Skeletal muscle tissue (tissue), 3 donors: ENCODE measurements at regions not wholly inside any gene's neighbourhood (a gene's known extent, or its start where the extent isn't known, plus 50 kb on each side); places are given as distances from the start of the nearest gene placed in this dataset.

Experiments used
- H3K27ac ChIP-seq: one replicate; pipeline ENCODE4 v1.7.0; 2013; ENCODE audit warnings: mild to moderate bottlenecking, low read depth, low read length, inconsistent platforms
- H3K27me3 ChIP-seq, 3 donors: one replicate each; pipeline ENCODE4 v1.7.0; 2013; ENCODE audit warnings: low read length in 3 of 3; ENCODE audit not compliant: control insufficient read depth in 3 of 3, insufficient read depth in 3 of 3
- H3K36me3 ChIP-seq, 3 donors: one replicate each; pipeline ENCODE4 v1.7.0; 2013; ENCODE audit warnings: low read length in 3 of 3; ENCODE audit not compliant: control insufficient read depth in 3 of 3, insufficient read depth in 3 of 3
- H3K4me1 ChIP-seq, 3 donors: one replicate each; pipeline ENCODE4 v1.7.0; 2013; ENCODE audit warnings: low read length in 3 of 3, mild to moderate bottlenecking in 3 of 3; ENCODE audit not compliant: control insufficient read depth in 3 of 3, insufficient read depth in 3 of 3
- H3K4me3 ChIP-seq, 3 donors: one replicate each; pipeline ENCODE4 v1.7.0; 2013; ENCODE audit warnings: low read length in 3 of 3
- H3K9ac ChIP-seq, 3 donors: one replicate each; pipeline ENCODE4 v1.7.0; 2013; ENCODE audit warnings: low read length in 3 of 3, mild to moderate bottlenecking in 3 of 3, moderate library complexity in 2 of 3, low read depth in 1 of 3
- H3K9me3 ChIP-seq, 3 donors: one replicate each; pipeline ENCODE4 v1.7.0; 2013; ENCODE audit warnings: low read length in 3 of 3; ENCODE audit not compliant: control insufficient read depth in 3 of 3
- donor health status: Osteomylitis.

DNA sequence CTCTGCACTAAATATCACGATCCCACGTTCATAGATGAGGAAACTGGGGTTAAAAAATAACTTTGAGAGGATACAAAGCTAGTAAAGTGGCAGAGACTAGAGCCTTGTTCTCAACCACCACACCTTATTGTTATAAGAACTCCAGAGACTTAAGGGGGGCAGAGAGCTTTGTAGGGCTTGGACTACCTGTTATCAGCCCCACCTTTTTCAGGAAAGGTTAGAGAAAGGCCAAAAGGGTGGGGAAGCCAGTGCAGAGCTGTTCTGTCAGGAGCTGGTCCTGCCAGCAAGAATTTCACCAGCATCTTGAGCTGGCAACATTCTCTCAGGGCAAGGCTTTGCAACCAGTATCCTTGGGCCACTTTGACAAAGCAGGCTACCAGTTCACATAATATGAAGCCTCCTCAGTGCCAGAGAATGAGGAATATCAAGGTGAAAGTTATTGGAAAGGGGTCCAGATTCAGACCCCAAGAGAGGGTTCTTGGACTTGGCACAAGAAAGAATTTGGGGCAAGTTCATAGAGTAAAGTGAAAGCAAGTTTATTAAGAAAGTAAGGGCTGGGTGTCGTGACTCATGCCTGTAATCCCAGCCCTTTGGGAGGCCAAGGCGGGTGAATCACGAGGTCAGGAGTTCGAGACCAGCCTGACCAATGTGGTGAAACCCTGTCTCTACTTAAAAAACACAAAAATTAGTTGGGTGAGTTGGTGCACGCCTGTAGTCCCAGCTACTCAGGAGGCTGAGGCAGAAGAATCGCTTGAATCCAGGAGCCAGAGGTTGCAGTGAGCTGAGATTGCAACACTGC is 66.2 kb upstream of the CLINT1 start:
- no peaks in the 10 kb centered on the region for H3K9me3 ChIP-seq
- no peak overlapping the region for H3K27ac ChIP-seq
- H3K27me3 ChIP-seq, result no peaks in the 10 kb centered on the region
- no peaks in the 10 kb centered on the region for H3K36me3 ChIP-seq
- H3K4me3 ChIP-seq, result no peak overlapping the region
- no peak overlapping the region for H3K9ac ChIP-seq
- H3K4me1 ChIP-seq, result peaks cover 5 to 11% (median 9%) of the 10 kb centered on the region in 3 donors

DNA sequence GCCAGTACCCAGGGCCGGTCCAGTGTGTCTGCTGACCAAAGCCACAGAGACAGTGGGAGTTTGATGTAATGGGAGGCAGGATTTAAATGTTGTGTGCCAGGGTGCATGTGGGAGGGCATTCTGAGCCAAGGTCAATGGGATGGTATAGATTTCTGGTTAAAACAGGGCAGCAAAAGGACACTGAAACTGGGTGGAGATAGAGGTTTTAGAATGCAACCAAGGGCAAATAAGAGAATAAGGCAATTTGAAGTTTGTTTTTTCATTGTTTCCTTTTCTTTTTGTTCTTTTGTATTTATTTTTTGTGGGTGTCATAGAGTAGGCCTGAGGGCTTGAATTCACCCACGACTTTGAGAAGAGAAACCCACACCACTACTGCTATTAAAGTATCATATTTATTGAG is 65.5 kb upstream of the CLINT1 start:
- no peaks in the 10 kb centered on the region for H3K36me3 ChIP-seq
- no peak overlapping the region for H3K9ac ChIP-seq
- H3K4me1 ChIP-seq, result peaks cover 5 to 11% (median 9%) of the 10 kb centered on the region in 3 donors
- no peak overlapping the region for H3K4me3 ChIP-seq
- H3K27ac ChIP-seq, result no peak overlapping the region
- no peaks in the 10 kb centered on the region for H3K9me3 ChIP-seq
- H3K27me3 ChIP-seq, result no peaks in the 10 kb centered on the region

DNA sequence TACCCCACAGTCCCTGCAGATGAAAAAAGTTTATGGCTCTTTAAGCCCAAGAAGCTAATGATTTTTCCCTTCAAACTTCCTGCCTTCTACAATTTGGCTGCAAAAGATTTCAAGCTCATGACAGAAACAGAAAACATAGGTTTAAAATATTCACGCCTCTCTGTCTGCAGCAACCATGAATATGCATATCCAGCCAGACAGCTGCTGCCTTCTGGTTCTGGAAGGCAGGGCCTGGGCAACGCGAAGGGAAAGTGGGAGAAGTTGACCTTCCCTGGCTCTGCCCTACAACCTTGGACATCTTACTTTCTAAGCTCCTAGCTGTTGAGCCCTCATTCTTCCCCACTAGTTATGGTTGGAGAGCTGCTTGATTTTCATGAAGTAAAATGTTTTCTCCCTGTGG is 64.8 kb upstream of the CLINT1 start:
- Histone ChIP-seq H3K27me3 (no peaks in the 10 kb centered on the region), H3K9me3 (no peaks in the 10 kb centered on the region), H3K27ac (no peak overlapping the region), H3K36me3 (no peaks in the 10 kb centered on the region), H3K4me3 (no peak overlapping the region), H3K4me1 (peaks cover 5 to 13% (median 9%) of the 10 kb centered on the region in 3 donors), H3K9ac (no peak overlapping the region)

DNA sequence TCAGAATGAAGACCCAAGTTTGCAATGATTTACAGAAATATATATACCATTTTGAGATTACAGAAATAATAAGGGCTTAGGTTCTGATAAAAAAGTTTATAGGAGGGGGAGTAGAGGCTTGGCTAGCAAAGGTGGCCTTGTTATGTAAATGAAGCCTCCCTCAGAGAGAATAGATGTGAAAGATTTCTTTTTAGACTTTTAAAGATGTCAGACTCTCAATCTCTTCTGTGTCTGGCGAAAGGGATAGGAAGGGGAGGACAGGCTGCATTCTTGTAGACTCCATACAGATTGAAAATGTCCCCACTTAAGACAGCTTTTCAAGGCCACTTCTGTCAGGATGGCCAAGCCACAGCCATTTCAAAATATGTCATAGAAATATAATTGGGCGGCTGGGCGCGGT is 63.1 kb upstream of the CLINT1 start:
- Histone ChIP-seq H3K27ac (no peak overlapping the region), H3K9ac (no peak overlapping the region), H3K9me3 (no peaks in the 10 kb centered on the region), H3K36me3 (no peaks in the 10 kb centered on the region), H3K27me3 (no peaks in the 10 kb centered on the region), H3K4me1 (peaks cover 9 to 16% (median 14%) of the 10 kb centered on the region in 3 donors), H3K4me3 (no peak overlapping the region)

DNA sequence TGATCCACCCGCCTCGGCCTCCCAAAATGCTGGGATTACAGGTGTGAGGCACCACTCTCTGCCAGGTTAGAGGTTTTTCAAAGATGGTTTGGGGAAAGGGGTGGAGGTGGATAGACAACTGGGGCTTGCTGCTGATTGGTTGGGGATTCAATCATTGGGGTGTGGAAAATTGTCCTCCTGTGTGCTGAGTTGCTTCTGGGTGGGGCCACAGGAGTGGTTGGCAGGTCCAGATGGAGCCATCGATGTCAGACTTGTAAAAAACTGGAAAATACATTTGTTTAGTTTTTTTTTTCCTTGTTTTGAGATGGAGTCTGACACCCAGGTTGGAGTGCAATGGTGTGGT is 61.9 kb upstream of the CLINT1 start:
- H3K36me3 ChIP-seq, result no peaks in the 10 kb centered on the region
- H3K4me3 ChIP-seq, result no peak overlapping the region
- H3K4me1 ChIP-seq, result peaks cover 11 to 12% (median 11%) of the 10 kb centered on the region in 3 donors
- no peaks in the 10 kb centered on the region for H3K27me3 ChIP-seq
- no peak overlapping the region for H3K9ac ChIP-seq
- H3K27ac ChIP-seq, result no peak overlapping the region
- H3K9me3 ChIP-seq, result no peaks in the 10 kb centered on the region

DNA sequence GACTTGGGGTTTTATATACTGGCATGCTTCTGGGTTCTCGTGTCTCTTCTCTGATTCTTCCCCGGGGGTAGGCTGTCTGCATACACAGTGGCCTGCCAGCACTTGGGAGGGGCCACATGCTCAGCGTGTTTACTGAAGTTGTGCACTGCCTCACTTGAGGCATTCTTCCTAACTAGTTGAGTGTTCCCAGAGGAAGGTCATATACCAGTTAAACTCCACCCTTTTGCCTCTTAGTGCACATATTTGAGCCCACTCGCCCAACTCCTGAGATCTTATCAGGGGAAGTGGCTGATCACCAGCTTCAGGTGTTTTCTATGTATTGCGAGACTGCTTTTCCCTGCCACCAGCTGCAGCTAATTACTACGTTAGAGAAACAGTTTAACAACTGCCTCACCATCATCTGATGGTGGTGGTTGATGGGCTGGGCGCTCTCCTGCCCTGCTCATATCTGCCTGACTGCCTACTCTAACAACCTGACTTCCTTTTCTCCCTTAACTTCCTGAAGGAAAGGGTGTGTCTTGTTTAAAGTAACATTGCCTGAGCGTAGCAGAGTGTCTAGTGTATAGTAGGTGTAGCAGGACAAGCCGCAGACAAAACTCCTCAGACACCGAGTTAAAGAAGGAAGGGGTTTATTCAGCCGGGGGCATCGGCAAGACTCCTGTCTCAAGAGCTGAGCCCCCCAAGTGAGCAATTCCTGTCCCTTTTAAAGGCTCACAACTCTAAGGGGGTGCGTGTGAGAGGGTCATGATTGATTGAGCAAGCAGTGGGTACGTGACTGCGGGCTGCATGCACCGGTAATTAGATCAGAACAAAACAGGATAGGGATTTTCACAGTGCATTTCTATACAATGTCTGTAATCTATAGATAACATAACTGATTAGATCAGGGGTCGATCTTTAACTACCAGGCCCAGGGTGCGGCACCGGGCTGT is 60.1 kb upstream of the CLINT1 start:
- Histone ChIP-seq H3K9ac (no peak overlapping the region), H3K36me3 (no peaks in the 10 kb centered on the region), H3K27me3 (no peaks in the 10 kb centered on the region), H3K4me1 (peaks cover 15 to 20% (median 19%) of the 10 kb centered on the region in 3 donors), H3K4me3 (peak overlapping the region in 1 of 3 donors; percentile 9), H3K9me3 (no peaks in the 10 kb centered on the region), H3K27ac (no peak overlapping the region)

DNA sequence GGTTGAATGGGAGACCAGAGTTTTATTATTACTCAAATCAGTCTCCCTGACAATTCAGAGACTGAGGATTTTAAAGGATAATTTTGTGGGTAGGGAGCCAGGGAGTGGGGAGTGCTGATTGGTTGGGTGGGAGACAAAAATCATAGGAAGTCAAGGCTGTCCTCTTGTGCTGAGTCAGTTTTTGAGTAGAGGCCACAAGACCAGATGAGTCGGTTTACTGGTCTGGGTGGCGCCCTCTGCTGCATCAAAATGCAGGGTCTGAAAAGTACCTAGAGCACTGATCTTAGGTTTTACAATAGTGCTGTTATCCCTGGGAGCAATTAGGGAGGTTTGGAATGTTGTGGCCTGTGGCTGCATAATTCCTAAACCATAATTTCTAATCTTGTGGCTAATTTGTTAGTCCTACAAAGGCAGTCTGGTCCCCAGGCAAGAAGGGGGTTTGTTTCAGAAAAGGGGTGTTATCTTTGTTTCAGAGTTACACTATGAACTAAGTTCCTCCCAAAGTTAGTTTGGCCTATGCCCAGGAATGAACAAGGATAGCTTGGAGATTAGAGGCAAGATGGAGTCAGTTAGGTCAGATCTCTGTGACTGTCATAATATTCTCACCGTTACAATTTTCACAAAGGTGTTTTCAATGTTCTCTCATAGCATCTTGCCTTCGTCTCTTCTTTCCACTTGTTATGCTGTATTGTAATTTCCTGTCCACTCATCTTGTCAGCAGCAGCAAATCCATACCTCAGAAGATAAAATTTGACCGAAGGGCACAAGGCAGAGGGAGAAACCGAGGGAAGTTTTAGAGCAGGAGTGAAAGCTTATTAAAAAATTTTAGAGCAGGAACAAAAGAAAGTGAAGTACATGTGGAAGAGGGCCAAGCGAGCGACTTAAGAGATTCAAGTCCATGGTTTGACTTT is 59.2 kb upstream of the CLINT1 start:
- Histone ChIP-seq H3K9ac (no peak overlapping the region), H3K4me3 (no peak overlapping the region), H3K27me3 (no peaks in the 10 kb centered on the region), H3K9me3 (no peaks in the 10 kb centered on the region), H3K36me3 (no peaks in the 10 kb centered on the region), H3K4me1 (peaks cover 15 to 20% (median 19%) of the 10 kb centered on the region in 3 donors), H3K27ac (no peak overlapping the region)

DNA sequence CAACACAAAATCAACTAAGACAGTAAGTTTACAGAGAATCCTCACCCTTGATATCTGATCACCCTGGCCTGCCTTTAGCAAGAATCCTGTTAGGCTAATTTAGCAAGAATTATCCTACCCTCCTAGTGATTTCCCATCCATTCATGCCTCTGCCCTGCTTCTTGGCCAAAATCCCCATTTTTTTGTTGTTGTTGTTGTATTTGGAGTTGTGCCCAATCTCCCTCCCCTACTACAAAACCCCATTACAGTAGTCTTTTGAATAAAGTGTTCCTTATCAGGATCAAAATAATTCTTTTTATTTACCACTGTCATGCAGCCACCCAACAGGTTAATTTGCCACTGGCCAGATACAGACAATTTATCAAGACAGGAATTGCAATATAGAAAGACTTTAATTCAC is 58.5 kb upstream of the CLINT1 start:
- no peaks in the 10 kb centered on the region for H3K36me3 ChIP-seq
- peaks cover 15 to 20% (median 19%) of the 10 kb centered on the region in 3 donors for H3K4me1 ChIP-seq
- H3K9me3 ChIP-seq, result no peaks in the 10 kb centered on the region
- no peak overlapping the region for H3K9ac ChIP-seq
- H3K27me3 ChIP-seq, result no peaks in the 10 kb centered on the region
- no peak overlapping the region for H3K4me3 ChIP-seq
- no peak overlapping the region for H3K27ac ChIP-seq

DNA sequence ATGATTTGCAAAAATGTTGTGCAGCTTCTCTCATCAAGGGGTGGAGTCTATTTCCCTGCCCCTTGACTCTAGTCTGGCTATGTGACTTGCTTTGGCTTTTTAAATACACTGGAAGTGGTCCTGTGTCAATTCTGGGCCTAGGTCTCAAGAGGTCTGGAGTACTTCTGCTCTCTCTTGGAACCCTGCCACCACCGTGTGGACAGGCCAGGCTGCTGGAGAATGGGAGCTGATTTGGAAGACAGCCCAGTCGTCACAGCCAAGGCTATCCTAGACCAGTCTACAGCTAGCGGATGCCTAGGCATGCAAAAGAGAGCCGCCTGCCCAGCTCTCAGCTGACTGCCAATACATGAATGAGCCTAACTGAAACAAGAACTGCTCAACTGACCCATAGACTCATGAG is 56.7 kb upstream of the CLINT1 start:
- Histone ChIP-seq H3K9ac (no peak overlapping the region), H3K36me3 (no peaks in the 10 kb centered on the region), H3K9me3 (no peaks in the 10 kb centered on the region), H3K4me1 (peaks cover 15 to 20% (median 19%) of the 10 kb centered on the region in 3 donors), H3K27ac (peak overlapping the region; percentile 37), H3K27me3 (no peaks in the 10 kb centered on the region), H3K4me3 (no peak overlapping the region)
